H1 (cell line): ENCODE measurements at regions not wholly inside any gene's neighbourhood (a gene's known extent, or its start where the extent isn't known, plus 50 kb on each side); places are given as distances from the start of the nearest gene placed in this dataset.

Experiments
- HDAC2 ChIP-seq, 2 experiments: fragments of 300-600 bp in 1 of 2; sonication (generic) in 1 of 2; IDR thresholded peaks; 2 replicates each; pipeline ENCODE4 v1.6.1; 2011 to 2012; ENCODE audit warnings: low read depth in 2 of 2, low read length in 2 of 2, mild to moderate bottlenecking in 2 of 2, moderate library complexity in 2 of 2, borderline replicate concordance in 1 of 2, inconsistent platforms in 1 of 2
- SIX5 ChIP-seq: IDR thresholded peaks from 2 replicates; pipeline ENCODE4 v1.6.1; 2011; ENCODE audit warnings: mild to moderate bottlenecking, low read depth, low read length
- TEAD4 ChIP-seq: IDR thresholded peaks from 2 replicates; pipeline ENCODE4 v1.6.1; 2012; ENCODE audit warnings: low read depth, low read length, inconsistent platforms, mixed read lengths

DNA sequence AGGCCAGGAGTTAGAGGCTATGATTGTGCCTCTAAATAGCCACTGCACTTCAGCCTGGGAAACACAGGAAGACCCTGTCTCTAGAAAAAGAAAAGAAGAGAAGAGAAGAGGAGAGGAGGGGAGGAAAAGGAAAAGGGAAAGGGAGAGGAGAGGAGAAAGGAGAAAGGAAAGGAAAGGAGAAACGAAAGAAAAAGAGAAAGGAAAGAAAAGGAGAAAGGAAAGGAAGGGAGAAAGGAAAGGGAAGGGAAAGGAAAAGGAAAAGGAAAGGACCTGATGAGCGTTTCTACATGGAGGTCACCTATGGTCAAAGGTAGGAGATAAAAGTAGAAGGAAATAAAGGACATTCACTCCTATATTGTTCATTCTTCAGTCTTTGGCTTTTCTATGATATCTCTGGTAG, 109.1 kb upstream of the TRPC4 start (continued):
- TF ChIP-seq TEAD4 (no peak), SIX5 (no peak), HDAC2 (IDR thresholded peaks at IDR 0.05; ENCODE audit: borderline replicate concordance in 1 of 2, low read depth in 2 of 2, low read length in 2 of 2) (no peak)
- TF ChIP-seq, all 59 proteins: peak for 0
